GM19328 (cell line): ENCODE measurements at regions not wholly inside any gene's neighbourhood (a gene's known extent, or its start where the extent isn't known, plus 50 kb on each side); places are given as distances from the start of the nearest gene placed in this dataset.
"Not testable (repeated sequence)": the region's sequence is repeated elsewhere in the genome, so short reads cannot be mapped to it uniquely, and the experiment has no call there.

Experiments
- ATAC-seq: cut with Tn5 transposase; IDR thresholded peaks from one replicate; pipeline ENCODE4 v1.9.1; 2021; ENCODE audit warnings: mild to moderate bottlenecking, moderate library complexity; ENCODE audit not compliant: unreplicated experiment

GRCh38 chr3:5606884-5607472, 419.5 kb downstream of the EDEM1 start:
- no peak for ATAC-seq

- no peak for ATAC-seq
Observed at GRCh38 chr3:5607581-5607980, 420.1 kb downstream of the EDEM1 start.

- not testable (repeated sequence) for ATAC-seq
Observed at GRCh38 chr3:5608971-5609370, 421.5 kb downstream of the EDEM1 start.

GRCh38 chr3:5613599-5613998, 426.1 kb downstream of the EDEM1 start:
- no peak for ATAC-seq

GRCh38 chr3:5616873-5617272, 429.4 kb downstream of the EDEM1 start:
- no peak for ATAC-seq

GRCh38 chr3:5618170-5618569, 430.7 kb downstream of the EDEM1 start:
- ATAC-seq: no peak

- ATAC-seq: no peak
Observed at GRCh38 chr3:5630406-5630805, 442.9 kb downstream of the EDEM1 start.

- ATAC-seq: no peak
Observed at GRCh38 chr3:5633960-5634359, 446.5 kb downstream of the EDEM1 start.

GRCh38 chr3:5634411-5634810, 446.9 kb downstream of the EDEM1 start:
- ATAC-seq: no peak

- no peak for ATAC-seq
Observed at GRCh38 chr3:5635746-5636145, 448.2 kb downstream of the EDEM1 start.

GRCh38 chr3:5638550-5638949, 451.0 kb downstream of the EDEM1 start:
- no peak for ATAC-seq

GRCh38 chr3:5644773-5645670, 457.5 kb downstream of the EDEM1 start:
- ATAC-seq: no peak

GRCh38 chr3:5645692-5646410, 458.3 kb downstream of the EDEM1 start:
- no peak for ATAC-seq

- ATAC-seq: no peak
Observed at GRCh38 chr3:5650303-5650702, 462.8 kb downstream of the EDEM1 start.

GRCh38 chr3:5651351-5651750, 463.8 kb downstream of the EDEM1 start:
- no peak for ATAC-seq

GRCh38 chr3:5653426-5654143, 466.1 kb downstream of the EDEM1 start:
- ATAC-seq: no peak

- ATAC-seq: no peak
Observed at GRCh38 chr3:5657106-5657505, 469.6 kb downstream of the EDEM1 start.

- no peak for ATAC-seq
Observed at GRCh38 chr3:5663601-5664000, 476.1 kb downstream of the EDEM1 start.

- ATAC-seq: no peak
Observed at GRCh38 chr3:5666455-5666854, 478.9 kb downstream of the EDEM1 start.

- no peak for ATAC-seq
Observed at GRCh38 chr3:5673521-5673920, 486.0 kb downstream of the EDEM1 start.

- ATAC-seq: no peak
Observed at GRCh38 chr3:5675319-5675718, 487.8 kb downstream of the EDEM1 start.
